GM18505 (cell line): ENCODE measurements at regions not wholly inside any gene's neighbourhood (a gene's known extent, or its start where the extent isn't known, plus 50 kb on each side); places are given as distances from the start of the nearest gene placed in this dataset.

ENCODE experiments used
- ATAC-seq: cut with Tn5 transposase; IDR thresholded peaks from one replicate; pipeline ENCODE4 v1.9.1; 2021; ENCODE audit not compliant: unreplicated experiment
- POLR2A ChIP-seq: IDR thresholded peaks from 4 replicates; pipeline ENCODE4 v1.6.1; 2011; ENCODE audit warnings: borderline replicate concordance; ENCODE audit not compliant: insufficient read depth, insufficient read length; ENCODE audit errors: extremely low read depth

DNA sequence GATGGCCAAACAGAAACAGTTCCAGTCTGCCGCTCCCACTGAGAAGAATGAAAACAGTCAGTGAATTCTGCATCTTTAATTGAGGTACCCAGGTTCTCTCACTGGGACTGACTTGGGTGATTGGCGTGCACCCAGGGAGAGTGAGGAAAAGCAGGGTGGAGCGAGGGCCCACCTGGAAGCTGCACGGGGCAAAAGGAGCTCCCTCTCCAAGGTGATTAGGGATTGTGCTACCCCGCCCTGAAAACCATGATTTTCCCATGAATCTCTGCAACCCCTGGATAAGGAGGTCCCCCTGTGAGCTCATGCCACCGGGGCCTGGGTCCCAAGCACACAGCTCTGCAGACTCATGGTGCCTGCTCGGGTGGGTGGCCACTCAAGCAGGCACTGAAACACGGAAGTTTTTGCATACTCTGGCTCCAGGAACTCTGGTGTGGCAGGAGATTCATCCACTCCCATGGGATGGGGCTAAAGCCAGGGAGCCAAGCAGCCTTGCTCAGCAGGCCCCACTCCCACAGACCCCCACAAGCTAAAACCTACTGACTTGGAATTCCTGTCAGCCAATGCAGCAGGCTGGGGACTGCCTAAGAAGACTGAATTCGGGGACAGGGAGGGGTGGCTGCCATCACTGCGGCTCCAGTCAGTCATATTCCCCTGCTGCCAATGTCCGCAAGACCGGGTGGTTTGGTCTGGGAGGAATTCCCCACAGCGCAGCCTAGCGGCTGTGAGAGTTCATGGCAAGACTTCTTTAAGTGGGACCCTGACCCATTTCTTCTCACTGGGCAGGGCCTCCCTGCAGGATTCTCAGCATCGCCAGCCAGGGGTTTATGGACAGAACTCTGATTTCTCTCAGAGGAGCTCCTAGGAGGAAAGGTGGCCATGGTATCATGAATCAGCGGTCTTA lies 652.2 kb upstream of the RGMB start:
- no peak for ATAC-seq

DNA sequence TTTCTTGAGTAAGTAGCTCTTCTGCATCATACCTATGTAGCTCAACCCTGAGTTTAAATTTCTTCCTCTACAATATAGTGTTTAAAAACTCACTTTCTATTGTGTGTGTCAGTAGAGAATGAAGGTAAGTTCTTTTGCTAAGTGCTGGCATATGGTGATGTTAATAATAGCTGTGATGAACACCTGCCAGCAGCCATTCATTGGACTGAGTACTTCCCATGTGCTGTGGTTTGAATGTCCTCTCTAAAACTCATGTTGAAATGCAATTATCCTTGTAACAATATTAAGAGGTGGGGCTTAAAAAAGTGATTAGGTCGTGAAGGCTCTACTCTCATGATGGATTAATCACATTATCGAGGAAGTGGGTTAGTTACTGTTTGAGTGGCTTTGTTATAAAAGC lies 645.2 kb upstream of the RGMB start:
- no peak for ATAC-seq
- no peak for TF ChIP-seq POLR2A

More for the DNA sequence above, 652.2 kb upstream of the RGMB start:
- TF ChIP-seq POLR2A, result no peak

DNA sequence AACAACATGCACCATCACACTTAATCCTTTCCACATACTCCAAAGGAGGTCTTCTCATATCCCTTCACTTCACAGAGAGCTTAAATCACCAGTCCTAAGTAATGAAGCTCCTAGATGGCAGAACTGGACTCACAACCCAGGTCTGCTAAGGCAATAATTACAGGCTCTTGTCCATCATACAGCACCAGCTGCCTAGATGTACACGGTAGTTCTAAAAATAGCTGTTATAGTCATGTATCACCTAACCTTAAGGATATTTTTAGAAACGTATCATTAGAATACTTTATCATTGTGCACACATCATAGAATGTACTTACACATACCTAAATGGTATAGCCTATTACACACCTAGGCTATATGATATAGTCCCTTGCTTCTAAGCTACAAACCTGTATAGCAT lies 644.6 kb upstream of the RGMB start:
- ATAC-seq, result no peak
- TF ChIP-seq POLR2A, result no peak

- no peak for ATAC-seq
- no peak for TF ChIP-seq POLR2A
Measured at GRCh38 chr5:98130261-98131035, 643.0 kb upstream of the RGMB start.

DNA sequence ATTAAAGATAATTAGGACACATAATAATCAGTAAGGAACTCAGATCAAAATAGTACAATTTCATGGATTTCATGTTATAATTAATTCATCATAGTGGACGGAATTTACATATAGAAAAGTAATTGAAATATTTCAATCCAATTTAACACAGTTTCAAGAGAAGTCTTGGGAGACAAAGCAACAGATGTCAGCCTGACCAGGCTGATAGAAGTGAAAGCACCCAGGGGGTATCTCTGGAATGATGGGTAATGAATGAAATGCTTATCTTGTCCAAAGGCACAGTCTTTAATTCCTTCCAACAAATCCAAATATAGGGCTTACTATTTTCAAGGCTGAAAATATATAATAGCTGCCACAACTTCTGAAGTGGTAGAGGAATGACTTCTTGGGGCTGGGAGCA lies 629.3 kb upstream of the RGMB start:
- no peak for ATAC-seq

GRCh38 chr5:98144710-98145109 lies 628.8 kb upstream of the RGMB start:
- ATAC-seq, result no peak
- TF ChIP-seq POLR2A, result no peak

More for the DNA sequence above, 629.3 kb upstream of the RGMB start:
- TF ChIP-seq POLR2A, result no peak

GRCh38 chr5:98157368-98157767 lies 616.1 kb upstream of the RGMB start:
- TF ChIP-seq POLR2A, result no peak
- ATAC-seq, result no peak

DNA sequence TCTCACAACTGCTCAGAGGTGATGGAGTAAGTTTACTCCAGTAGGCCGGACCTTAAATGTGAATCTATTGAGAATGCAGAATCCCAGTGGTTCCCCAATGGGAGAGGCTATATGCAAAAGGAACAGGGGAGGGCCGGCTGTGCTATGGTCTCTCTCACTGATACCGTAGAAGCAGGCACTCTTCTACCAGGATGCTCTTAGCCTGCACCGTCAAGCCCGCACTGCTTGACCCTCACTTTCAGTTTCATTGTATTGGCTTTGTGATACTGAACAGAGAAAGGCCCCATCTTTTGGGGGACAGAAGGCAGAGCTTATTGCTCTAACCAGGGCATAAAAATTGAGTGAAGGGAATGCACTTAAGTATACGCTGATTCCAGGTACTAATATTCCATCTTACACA lies 615.0 kb upstream of the RGMB start:
- TF ChIP-seq POLR2A, result no peak

DNA sequence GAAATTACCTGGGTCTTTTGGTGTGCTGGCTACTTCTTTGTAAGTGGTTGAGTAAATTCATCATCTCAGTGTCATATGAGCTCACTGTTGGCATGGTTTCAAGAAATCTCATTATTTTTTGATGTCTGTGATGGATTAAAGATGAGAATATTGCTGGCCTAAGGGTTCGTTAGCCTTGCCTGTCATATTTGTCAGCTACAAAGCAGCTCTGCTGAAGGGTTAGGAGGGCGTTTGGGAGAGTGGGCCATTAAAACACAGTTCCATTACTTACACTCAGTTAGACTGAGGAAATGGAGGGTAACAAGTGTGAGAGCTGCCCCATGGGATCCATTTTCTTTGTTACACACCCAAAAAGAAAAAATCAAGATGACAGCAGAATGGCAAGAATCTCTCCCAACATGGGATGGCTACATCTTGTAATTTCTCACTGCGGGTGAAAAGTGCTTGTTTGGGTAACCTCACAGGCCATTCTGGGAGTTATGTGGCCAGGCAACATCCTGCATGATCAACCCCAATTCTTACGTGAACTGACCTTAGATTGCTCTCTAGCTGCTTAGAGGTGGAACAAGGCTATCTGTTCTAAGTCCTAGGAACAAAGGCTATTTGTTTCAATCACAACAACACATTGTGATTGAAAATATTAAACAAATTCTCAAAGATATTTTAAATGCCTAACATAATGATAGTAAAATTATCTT lies 609.5 kb upstream of the RGMB start:
- ATAC-seq, result no peak
- TF ChIP-seq POLR2A, result no peak

More for the DNA sequence above, 615.0 kb upstream of the RGMB start:
- ATAC-seq, result no peak

GRCh38 chr5:98168871-98169270 lies 604.6 kb upstream of the RGMB start:
- no peak for TF ChIP-seq POLR2A
- ATAC-seq, result no peak

DNA sequence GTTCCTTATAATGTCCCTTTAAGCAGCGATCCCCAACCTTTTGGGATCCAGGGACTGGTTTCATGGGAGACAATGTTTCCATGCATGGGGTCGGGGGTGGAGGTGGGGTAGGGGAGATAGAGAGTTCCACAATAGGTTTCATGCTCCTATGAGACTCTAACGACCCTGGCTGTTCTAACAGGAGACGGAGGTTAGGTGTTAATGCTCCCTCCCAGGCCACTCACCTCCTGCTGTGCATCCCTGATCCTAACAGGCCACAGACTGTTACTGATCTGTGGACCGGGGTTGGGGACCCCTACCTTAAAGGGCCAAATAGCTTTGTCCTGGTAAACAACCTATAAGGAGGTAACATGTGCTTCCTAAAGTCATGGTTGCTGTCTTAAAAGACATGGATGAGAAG lies 602.5 kb upstream of the RGMB start:
- no peak for ATAC-seq
- TF ChIP-seq POLR2A, result no peak

DNA sequence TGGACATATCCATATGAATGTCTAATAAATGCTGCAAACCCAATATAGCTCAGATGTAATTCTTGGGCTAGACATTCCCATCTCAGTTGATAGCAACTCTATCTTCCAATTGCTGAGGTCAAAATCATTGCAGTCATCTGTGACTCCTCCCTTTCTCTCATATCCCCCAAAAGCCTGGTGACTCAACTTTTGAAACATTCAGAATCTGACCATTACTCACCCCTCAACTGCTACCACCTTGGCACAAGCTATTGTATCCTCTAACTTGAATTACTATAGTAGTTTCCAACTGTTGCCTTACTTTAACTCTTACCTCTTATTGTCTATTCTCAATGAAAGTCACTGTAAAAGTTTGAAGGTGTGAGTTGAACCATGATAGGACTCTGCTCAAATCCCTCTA lies 600.1 kb upstream of the RGMB start:
- no peak for ATAC-seq
- TF ChIP-seq POLR2A, result no peak

DNA sequence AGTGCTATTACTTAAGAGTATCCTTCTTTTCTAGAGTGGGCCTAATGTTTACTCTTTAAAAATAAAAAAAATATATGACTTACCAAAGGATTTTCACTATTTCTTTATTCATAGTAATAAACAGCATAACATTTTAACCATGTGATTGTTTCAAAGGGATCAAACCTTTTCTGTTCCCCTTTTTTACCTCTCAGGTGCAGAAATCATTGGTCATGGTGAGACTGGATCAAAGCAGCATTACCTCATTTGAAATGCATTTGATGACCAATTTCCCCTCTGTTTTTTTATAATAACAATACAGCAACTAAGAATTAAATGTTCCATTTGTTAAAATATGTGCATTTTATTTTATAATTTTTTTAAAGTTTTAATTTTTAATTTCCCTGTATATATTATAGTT lies 598.0 kb upstream of the RGMB start:
- TF ChIP-seq POLR2A, result no peak
- no peak for ATAC-seq
